ENCODE measurements at regions not wholly inside any gene's neighbourhood (a gene's known extent, or its start where the extent isn't known, plus 50 kb on each side); places are given as distances from the start of the nearest gene placed in this dataset.
"Not testable (repeated sequence)": the region's sequence is repeated elsewhere in the genome, so short reads cannot be mapped to it uniquely, and the experiment has no call there.

DNA sequence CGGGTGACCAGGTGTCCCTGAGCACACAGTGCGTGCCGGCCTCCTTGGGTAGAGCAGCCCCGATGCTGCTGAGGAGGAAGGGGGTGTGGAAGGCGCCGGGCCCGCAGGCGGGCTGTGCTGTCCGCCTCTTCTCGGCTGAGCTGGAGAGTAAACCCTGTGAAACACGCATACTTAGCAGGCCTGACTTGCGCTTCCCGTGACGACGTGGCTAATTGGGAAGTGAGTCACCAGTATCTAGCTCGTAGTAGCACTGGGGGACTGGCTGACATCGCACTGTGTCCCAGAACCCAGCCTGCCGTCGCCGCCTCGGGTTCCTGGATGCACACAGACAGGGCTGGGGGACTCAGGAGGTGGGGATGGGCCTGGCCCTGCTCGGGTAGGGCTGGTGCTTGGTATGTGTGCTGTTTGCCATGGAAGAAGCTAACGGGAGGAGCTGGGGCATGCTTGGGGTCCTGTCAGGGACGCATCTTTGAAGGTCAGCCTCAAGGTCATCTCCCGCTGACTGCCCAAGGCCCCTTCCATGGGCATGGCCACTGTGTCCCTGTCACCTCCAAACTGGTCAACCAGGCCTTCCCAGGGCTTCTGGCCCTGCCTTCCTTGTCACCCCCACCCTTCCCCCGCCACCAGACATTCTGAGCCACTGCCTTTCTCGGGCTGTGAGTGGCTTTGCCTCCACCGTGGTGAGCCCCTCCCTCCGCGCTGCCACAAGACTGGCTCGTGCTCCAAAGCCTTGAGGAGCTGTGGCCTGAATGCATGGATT, 1327.0 kb downstream of the BRD1 start:
- Histone ChIP-seq H3K36me3 (no peaks in the 10 kb centered on the region), H3K27me3 (replicated peaks in 1 of 7) (peaks cover 0 to 50% (median 0%) of the 10 kb centered on the region in 7 donors), H3K27ac (no peak overlapping the region), H3K9me3 (no peaks in the 10 kb centered on the region), H3K4me1 (no peaks in the 10 kb centered on the region), H3K4me3 (no peak overlapping the region)
- intact Hi-C loops (cut with DNase I; ENCODE audit: low total_unique reads): no loop called here
- DNase-seq: peak; percentile 64
- WGBS, 5 donors: 80 to 85% (median 83%) methylated on average over 30 to 31 of the region's 31 CpGs
- TF ChIP-seq POLR2AphosphoS5 (IDR thresholded peaks at IDR 0.05): no peak
- TF ChIP-seq, protein P1, sequence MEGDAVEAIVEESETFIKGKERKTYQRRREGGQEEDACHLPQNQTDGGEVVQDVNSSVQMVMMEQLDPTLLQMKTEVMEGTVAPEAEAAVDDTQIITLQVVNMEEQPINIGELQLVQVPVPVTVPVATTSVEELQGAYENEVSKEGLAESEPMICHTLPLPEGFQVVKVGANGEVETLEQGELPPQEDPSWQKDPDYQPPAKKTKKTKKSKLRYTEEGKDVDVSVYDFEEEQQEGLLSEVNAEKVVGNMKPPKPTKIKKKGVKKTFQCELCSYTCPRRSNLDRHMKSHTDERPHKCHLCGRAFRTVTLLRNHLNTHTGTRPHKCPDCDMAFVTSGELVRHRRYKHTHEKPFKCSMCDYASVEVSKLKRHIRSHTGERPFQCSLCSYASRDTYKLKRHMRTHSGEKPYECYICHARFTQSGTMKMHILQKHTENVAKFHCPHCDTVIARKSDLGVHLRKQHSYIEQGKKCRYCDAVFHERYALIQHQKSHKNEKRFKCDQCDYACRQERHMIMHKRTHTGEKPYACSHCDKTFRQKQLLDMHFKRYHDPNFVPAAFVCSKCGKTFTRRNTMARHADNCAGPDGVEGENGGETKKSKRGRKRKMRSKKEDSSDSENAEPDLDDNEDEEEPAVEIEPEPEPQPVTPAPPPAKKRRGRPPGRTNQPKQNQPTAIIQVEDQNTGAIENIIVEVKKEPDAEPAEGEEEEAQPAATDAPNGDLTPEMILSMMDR (IDR thresholded peaks at IDR 0.05 in 8 of 11, conservative IDR thresholded peaks at IDR 0.05 in 3 of 11): no peak
- TF ChIP-seq POLR2A (IDR thresholded peaks at IDR 0.05): no peak

DNA sequence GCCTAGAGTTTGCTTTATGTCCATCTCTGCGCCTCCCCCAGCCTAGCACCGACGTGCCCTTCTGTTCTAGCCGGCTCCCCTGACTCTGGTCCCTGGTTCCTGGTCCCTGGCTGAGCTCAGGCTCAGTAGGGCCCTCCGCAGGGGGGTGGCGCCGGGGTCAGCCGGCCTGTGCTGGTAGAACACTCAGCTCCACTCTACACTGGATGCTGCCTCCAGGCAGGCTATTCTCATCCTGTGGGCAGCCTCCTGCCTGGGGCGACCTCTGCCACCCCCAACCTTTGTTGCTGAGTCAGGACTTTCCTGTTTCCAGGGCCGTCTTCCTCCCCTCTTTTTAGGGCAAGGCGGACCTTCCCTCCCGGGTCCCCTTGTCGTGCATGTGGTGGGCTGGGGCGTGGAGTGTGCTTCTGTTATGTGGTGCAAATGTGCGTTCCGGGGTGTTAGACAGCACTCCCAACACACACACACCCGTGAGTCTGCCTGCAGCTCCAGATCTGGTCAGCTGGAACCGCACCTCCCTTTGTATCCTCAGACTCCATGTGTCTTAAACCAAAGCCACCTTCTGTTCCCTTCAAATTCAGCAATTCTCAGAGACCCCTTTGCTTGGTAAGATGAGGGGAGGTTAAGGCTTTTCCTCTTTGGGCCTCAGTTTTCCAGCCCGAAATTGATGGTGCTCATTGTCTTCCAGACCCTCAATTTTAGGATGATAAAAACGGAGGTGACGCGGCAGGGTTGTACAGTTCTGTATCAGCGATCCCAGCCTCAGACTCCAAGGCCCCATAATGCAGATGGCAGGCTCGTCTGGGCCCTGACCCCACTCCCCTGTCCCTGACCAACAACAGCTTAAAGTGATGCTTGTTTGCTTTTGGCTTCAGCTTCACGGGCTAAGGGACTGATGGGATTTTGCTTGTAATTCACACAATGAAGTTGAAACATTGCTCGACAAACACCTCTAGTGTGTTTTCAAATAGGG, 1327.9 kb downstream of the BRD1 start:
- no peak overlapping the region for H3K27ac ChIP-seq
- WGBS, 5 donors: 72 to 77% (median 76%) methylated on average over 26 of the region's 26 CpGs
- H3K9me3 ChIP-seq: no peaks in the 10 kb centered on the region
- DNase-seq: peak; percentile 59
- H3K36me3 ChIP-seq: no peaks in the 10 kb centered on the region
- TF ChIP-seq, protein P1 (IDR thresholded peaks at IDR 0.05 in 8 of 11, conservative IDR thresholded peaks at IDR 0.05 in 3 of 11): no peak
- no peak for TF ChIP-seq POLR2A (IDR thresholded peaks at IDR 0.05)
- no peak for TF ChIP-seq POLR2AphosphoS5 (IDR thresholded peaks at IDR 0.05)
- no peak overlapping the region for H3K4me3 ChIP-seq
- intact Hi-C loops (cut with DNase I; ENCODE audit: low total_unique reads): no loop called here
- no peaks in the 10 kb centered on the region for H3K4me1 ChIP-seq
- H3K27me3 ChIP-seq (replicated peaks in 1 of 7): peaks cover 0 to 49% (median 0%) of the 10 kb centered on the region in 7 donors

DNA sequence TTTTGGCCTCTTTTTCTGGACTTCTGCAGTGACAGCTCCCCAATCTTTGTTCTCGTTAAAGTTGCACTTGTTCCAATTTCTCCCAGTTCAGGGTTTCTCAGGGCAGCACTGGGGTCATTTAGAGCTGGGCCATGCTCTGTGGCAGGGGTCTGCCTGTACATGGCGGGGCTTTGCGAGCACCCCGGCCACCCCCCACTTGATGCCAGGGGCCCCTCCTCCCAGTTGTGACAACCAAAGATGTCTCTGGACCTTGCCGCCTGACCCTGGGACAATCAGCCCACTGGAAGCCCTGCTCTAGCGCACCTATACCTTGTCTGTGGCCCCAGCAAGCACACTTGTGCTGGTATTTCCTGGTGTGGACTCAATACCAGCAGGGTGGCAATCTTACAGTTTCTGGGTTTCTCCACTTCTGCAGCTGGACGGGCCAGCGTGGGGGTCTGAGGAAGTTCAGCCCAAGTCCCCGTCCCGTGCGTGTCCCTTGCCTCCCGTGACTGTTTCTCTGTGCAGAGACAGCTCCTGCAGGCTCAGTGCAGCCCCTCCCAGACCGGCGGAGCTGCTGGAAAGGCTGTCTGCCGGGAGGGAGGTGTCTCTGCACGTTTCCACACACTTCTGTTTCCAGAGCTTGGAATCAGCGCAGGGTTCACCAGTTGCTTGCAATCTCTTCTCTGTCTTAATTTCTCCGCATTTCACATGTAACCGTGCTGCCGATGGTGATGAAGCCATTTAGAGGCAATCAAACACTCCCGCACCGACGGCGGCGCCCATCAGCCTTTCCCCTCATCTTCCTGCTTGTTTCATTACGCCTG, 1328.9 kb downstream of the BRD1 start:
- peak; percentile 63 for DNase-seq
- Histone ChIP-seq H3K27me3 (replicated peaks in 1 of 7) (peaks cover 0 to 53% (median 0%) of the 10 kb centered on the region in 7 donors), H3K4me1 (no peaks in the 10 kb centered on the region), H3K4me3 (no peak overlapping the region), H3K36me3 (no peaks in the 10 kb centered on the region), H3K27ac (no peak overlapping the region), H3K9me3 (no peaks in the 10 kb centered on the region)
- TF ChIP-seq POLR2AphosphoS5 (IDR thresholded peaks at IDR 0.05) (no peak), POLR2A (IDR thresholded peaks at IDR 0.05) (no peak)
- TF ChIP-seq, protein P1 (IDR thresholded peaks at IDR 0.05 in 8 of 11, conservative IDR thresholded peaks at IDR 0.05 in 3 of 11): no peak
- 59 to 74% (median 68%) methylated on average over 19 to 26 of the region's 26 CpGs for WGBS, 5 donors
- intact Hi-C loops (cut with DNase I; ENCODE audit: low total_unique reads): no loop called here

DNA sequence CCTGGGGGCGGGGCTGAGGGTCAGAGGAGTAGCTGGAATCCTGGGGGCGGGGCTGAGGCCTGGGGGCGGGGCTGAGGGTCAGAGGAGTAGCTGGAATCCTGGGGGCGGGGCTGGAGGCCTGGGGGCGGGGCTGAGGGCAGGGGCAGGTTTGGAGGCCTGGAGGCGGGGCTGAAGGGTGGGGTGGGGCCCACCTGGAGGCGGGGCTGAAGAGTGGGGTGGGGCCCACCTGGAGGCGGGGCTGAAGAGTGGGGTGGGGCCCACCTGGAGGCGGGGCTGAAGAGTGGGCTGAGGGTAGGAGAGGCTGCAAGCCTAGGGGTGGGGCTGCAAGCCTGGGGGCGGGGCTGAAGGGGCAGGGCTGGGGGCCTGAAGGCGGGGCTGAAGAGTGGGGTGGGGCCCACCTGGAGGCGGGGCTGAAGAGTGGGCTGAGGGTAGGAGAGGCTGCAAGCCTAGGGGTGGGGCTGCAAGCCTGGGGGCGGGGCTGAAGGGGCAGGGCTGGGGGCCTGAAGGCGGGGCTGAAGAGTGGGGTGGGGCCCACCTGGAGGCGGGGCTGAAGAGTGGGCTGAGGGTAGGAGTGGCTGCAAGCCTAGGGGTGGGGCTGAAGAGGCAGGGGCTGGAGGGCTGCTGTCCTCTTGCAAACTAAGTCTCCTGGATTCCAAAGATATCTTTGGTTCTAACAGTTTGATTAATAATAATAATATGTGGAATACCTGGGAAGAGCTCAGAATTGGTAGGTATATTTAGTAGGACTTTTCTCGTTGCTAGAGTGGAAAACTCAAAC, 1329.7 kb downstream of the BRD1 start:
- 51 to 91% (median 86%) methylated on average over 4 to 11 of the region's 16 CpGs for WGBS, 5 donors
- H3K9me3 ChIP-seq; H3K27ac ChIP-seq; H3K4me3 ChIP-seq; DNase-seq; intact Hi-C loops (cut with DNase I; ENCODE audit: low total_unique reads); H3K36me3 ChIP-seq; H3K4me1 ChIP-seq: not testable (repeated sequence)
- peaks cover 0 to 56% (median 0%) of the 10 kb centered on the region in 7 donors for H3K27me3 ChIP-seq (replicated peaks in 1 of 7)

Measured in spleen (tissue), 11 donors.